GM19043 (cell line): ENCODE measurements at regions not wholly inside any gene's neighbourhood (a gene's known extent, or its start where the extent isn't known, plus 50 kb on each side); places are given as distances from the start of the nearest gene placed in this dataset.
"Not testable (repeated sequence)": the region's sequence is repeated elsewhere in the genome, so short reads cannot be mapped to it uniquely, and the experiment has no call there.

Experiments used
- ATAC-seq: cut with Tn5 transposase; IDR thresholded peaks from one replicate; pipeline ENCODE4 v1.9.1; 2021; ENCODE audit warnings: low read depth; ENCODE audit not compliant: unreplicated experiment

DNA sequence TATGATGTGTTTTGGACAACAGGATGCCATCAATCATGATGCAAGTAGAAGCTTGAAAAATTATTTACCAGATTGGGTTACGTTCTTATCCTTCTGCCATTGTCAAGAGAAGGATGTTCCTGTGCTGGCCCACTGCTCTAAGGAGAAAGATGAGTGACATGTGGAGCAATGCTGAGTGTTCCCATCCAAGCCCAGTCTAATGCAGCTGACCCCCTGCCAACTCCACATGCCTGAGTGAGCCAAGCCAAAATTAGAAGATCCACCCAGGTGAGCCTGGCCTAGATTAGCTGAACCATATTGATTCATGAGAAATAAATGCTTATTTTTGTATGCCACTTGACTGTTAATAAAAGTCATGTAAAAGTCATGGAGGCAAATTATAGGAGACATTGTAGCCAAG is 446.5 kb downstream of the CNTN3 start:
- no peak for ATAC-seq

DNA sequence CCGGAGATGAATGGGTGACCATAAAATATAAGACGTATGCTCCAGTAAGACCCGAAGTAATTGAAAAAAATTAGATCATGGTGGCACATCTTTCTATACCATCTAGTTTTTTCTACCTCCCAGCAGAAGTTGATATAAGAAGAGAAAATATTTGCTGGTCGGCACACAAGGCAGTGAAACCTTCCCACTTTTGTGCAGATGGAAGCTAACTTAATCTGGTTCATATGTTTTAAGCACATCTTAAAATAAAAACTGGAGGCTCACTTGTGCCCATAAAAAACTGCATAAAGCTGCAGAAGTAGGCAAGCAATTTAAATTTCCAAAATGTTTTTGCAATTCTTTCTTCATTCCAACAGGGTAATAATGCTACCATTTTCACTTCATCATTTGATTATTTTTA is 449.2 kb downstream of the CNTN3 start:
- no peak for ATAC-seq

DNA sequence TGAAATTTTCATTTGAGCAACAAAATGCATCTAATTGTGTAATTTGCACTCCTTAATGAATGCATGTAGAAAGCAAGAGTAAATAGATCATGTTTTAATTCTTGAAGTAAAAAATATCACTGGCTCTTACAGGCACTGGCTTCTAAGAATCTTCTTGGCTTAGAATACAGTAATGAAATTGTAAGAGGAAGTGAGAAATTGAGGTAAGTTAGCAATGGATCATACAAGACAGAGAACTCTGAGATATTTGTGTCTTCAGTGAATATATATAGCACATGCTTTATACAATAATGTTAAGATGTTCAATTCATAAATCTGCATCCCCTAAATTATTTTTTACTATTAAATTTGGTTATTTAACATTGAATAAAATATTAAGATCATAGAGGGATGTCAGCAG is 465.0 kb downstream of the CNTN3 start:
- no peak for ATAC-seq

DNA sequence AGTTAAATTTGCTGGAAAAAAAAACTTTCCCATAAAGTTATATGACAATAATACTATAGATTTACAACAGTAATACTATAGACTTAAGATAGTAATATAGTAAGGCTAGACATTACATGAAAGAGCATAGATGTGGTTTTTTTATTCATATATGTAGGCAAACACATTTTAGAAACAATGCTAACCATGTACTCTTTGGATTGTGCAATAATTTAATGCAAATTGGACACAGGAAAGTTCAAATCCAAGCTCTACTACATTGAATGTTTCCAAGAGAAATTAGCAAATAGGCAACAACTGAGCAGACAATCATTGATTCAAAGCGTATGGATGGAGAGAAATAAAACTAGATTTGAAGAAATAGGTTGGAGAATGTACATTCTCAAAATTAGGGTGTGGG is 469.2 kb downstream of the CNTN3 start:
- no peak for ATAC-seq

GRCh38 chr3:74139648-74140047 is 474.8 kb downstream of the CNTN3 start:
- no peak for ATAC-seq

DNA sequence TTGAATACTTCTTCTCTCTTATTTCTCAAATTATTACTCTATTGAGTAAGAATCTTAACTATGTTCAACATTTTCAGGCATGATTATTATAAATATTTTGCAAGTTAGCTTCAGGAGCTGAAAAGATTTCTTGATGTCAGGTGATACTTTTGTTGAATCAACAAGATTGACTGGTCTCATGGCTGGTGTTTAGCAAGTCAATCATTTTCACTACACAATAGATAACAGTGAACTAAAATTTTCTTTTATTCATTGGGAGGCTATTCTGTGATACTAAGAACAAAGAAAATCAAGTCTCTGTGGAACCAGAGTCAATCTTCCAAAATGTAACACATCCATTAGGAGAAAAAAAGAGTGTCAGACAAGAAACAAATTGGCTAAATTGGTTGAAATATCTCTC is 476.7 kb downstream of the CNTN3 start:
- no peak for ATAC-seq

DNA sequence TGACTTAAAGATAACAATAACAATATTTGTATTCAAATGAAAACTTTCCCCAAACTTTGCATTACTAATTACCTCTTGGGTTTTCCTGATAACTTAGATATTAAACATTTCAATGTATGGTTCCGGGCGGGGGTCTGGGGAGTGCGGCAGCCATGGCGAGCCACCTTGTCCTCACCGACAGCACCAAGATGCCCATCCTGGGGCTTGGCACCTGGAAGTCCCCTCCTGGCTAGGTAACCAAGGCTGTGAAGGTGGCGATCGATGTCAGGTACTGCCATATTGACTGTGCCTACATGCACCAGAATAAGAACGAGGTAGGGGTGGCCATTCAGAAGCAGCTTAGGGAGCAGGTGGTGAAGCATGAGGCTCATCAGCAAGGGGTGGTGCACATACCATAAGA is 478.7 kb downstream of the CNTN3 start:
- no peak for ATAC-seq

DNA sequence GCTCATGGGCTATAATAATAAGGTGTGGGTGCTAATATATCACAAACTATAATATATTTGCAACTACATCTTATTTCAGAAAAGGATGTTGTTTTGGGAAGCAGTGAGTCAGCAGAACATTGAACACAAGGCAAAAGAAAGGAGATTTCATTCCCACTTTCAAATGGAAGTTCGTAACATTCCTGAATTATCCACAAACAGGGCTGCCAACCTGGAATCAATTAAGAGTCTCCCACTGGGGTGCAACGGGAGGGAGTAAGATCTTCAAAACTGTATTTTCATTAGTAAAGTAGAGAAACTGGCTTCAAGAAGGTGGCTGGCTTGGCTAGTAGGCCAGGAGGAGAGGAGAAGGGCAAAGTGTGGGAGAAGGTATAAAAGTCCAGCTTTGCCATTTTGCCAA is 479.6 kb downstream of the CNTN3 start:
- no peak for ATAC-seq

GRCh38 chr3:74131546-74132328 is 482.7 kb downstream of the CNTN3 start:
- ATAC-seq: not testable (repeated sequence)

- ATAC-seq: no peak
Measured at GRCh38 chr3:74129611-74130010, 484.8 kb downstream of the CNTN3 start.

DNA sequence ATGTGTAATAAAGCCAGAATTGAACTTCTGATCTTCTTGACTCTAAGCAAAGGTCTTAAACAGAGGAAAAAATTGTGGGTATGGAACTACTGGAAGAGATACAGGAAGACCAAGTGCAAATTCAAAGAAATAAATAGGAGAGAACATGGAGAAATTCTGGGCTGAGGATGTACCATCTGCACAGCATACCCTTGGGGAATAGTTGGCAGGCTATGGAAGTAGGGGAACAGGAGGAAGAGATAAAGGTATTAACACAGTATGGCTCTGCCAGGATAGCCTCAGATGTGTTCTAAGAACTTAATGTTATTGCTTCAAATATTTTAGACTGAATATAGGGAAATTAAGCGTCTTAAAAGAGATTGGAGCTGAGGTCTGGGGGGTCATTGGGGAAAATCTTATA is 485.4 kb downstream of the CNTN3 start:
- no peak for ATAC-seq

DNA sequence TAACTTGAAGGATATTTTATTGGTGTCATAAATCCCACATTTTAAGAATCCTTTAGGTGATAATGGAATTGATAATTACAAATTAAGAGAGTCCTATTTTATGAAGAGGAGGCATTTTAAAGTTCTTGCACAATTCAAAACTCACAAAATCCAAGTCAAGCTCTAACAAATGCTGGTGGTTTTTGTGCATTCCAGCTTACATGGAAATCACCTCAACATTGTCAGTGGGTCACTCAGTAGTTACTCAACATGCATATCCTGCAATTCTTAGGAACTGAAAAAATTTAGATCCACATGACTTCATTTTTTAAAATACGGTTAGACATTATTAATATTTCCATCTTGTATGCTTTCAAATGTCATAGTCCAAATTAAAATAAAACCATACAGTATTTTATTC is 487.2 kb downstream of the CNTN3 start:
- no peak for ATAC-seq

DNA sequence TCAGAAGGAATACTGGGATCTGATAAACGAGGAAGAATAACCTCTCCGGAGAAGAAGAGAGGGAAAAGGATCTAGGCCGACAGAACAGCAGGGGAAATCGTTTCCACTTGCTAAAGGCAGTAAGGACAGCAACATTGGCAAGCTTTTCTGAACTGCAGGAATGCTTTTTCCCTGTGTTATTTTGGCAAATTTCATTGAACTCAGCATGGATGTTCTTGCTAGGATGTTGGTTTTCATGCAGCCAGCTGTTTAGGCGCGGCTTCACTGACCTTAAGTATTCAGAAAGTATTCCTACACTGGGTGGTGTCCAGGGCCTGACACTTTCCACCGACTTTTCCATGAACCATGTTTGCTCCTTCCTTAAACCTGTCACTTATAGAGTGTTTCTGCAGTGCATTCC is 489.7 kb downstream of the CNTN3 start:
- ATAC-seq: no peak

DNA sequence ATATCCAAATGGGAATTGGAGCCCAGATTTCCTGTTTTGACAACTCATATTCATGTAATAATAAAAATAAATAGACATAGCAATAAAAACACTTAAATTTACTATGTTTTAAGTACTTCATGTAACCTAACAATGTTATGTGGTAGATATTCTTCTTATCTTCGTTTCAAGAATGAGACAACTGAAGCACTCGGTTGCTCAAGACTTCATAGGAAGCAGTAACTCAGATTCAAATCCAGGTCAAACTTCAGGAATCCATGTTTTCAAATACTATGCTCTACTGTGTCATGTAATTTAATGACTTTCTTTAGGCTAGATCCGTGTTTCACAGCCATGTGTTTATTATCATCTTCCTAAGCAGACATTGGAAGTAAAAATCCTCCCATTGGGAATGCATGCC is 492.2 kb downstream of the CNTN3 start:
- no peak for ATAC-seq

DNA sequence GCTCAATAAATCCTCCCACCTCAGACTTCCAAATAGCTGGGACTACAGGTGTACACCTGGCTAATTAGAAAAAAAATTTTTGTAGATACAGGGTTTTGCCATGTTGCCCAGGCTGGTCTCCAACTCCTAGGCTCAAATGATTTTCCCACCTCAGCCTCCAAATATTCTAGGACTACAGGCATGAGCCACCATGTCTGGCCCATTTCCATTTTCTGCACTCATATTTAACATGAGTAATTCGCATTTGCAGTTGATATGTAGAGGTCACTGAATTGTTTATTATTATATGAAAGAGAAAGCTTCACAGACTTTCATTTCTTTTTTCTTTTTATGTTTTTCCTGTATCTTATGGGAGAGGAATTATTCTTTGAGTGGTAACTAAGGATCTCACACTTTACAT is 492.7 kb downstream of the CNTN3 start:
- no peak for ATAC-seq

- no peak for ATAC-seq
Measured at GRCh38 chr3:74119221-74119620, 494.5 kb upstream of the PDZRN3 start.

DNA sequence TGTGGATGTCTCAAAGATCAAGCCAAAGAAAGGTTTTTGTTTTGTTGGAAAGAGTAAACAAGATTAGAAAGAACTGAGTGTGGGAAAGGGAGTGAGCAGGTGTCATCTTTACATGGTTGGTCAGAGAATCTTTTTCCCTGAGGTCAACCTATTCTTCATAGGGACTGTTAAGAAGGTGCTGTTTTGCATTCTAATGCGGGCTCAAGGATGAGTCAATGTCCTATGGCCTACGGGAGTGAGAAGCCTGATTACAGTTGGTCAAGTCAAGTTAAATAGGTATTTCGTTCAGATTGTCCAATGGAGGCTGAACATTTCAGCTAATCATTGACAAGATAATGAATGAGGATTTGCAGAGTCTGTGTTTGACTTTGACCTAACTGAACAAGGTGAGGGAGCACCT is 491.2 kb upstream of the PDZRN3 start:
- ATAC-seq: no peak

DNA sequence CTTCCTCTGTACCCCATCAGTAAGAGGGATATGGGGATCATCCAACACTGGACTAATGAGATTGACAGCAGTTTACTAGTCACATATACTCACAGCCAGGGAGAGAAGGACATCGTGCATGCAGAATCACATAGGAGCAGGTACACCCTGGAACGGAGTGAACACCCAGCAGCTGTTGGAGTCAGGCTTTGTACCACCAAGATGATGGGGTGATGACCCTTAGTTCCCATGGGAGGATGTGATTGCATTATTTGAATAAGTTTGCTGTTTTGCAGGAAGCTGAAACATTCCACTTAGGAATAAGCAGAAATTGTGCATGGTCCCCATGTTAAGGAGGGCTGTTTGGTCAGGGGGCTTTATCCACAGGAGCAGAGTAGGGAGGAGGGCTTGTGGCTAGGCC is 482.7 kb upstream of the PDZRN3 start:
- ATAC-seq: no peak

GRCh38 chr3:74106925-74107324 is 482.2 kb upstream of the PDZRN3 start:
- ATAC-seq: no peak

DNA sequence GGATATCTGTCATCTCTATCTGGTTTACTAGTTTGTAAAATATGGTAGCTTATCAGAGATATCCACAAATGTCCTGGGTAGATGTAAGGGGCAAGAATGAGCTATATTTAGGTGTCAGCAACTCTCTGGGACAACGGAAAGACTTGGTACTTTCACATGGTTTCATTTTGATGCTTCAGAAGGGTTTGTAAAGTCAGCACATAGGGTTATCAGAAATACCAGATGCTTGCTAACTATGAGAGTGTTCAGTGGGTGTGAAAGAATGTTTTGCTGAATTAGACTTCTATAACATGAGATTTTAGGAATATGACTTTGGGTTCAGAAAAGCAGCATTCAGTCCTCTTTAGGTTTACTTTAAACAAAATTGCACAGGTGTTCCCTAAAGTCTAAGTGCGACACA is 466.5 kb upstream of the PDZRN3 start:
- ATAC-seq: no peak

DNA sequence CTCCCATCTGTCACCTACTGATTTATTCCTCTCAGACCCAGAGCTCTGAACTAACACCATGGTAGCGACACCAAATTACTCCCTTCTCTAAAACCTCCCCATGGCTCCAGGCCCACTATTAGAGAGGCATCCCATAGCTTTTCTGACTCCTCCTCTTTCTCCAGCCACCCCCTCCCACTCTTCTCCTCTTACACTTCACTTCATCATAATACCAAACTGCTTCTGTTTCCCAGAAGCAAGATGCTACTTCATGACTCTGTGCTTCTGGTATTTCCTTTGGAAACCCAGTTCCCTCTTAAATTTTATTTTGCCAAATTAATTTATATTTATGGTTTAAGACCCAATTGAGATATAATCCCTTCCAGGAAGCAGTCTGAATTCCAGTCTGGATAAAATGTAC is 465.1 kb upstream of the PDZRN3 start:
- ATAC-seq: no peak

- ATAC-seq: no peak
Measured at GRCh38 chr3:74080056-74080461, 455.3 kb upstream of the PDZRN3 start.

DNA sequence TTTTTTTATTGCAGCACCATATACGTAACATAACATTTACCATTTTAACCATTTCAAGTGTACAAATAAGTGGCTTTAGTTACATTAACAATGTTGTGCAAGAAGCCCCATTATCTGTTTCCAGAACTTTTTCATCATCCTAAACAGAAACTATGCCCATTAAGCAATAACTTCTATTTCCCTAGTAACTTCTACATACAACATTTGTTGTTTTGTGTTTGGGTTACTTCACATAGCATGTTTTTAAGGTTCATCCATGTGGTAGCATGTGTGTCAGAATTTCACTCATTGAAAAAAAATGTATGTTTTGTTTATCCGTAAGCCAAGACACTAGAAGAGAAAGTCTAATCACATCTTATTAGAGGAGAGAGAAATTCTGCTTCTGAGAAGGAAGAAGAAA is 450.5 kb upstream of the PDZRN3 start:
- ATAC-seq: no peak
